Hematopoietic multipotent progenitor cell treated with erythropoietin and hydrocortisone succinate and interleukin-3 and kit ligand, for 4 days (in vitro differentiated cells): ENCODE measurements at regions not wholly inside any gene's neighbourhood (a gene's known extent, or its start where the extent isn't known, plus 50 kb on each side); places are given as distances from the start of the nearest gene placed in this dataset.

Experiments
- DNase-seq: peaks from one replicate; pipeline ENCODE4 v3.0.0-alpha.2; 2015

- no peak for DNase-seq
These were observed 188.4 kb downstream of the DHX35 start for GRCh38 chr20:39150501-39150900.

GRCh38 chr20:39146394-39146793 lies 184.2 kb downstream of the DHX35 start:
- DNase-seq, result no peak

- no peak for DNase-seq
These were observed 183.8 kb downstream of the DHX35 start for GRCh38 chr20:39145921-39146320.

GRCh38 chr20:39144757-39145156 lies 182.6 kb downstream of the DHX35 start:
- DNase-seq, result no peak

GRCh38 chr20:39142407-39143096 lies 180.4 kb downstream of the DHX35 start:
- DNase-seq, result no peak

GRCh38 chr20:39137299-39137698 lies 175.2 kb downstream of the DHX35 start:
- no peak for DNase-seq

- DNase-seq, result no peak
These were observed 174.7 kb downstream of the DHX35 start for GRCh38 chr20:39136798-39137197.

- DNase-seq, result no peak
These were observed 173.9 kb downstream of the DHX35 start for GRCh38 chr20:39135885-39136544.

- DNase-seq, result no peak
These were observed 171.1 kb downstream of the DHX35 start for GRCh38 chr20:39133201-39133600.

- DNase-seq, result no peak
These were observed 170.4 kb downstream of the DHX35 start for GRCh38 chr20:39132511-39132910.

- DNase-seq, result no peak
These were observed 169.9 kb downstream of the DHX35 start for GRCh38 chr20:39132093-39132492.

GRCh38 chr20:39130627-39131026 lies 168.5 kb downstream of the DHX35 start:
- no peak for DNase-seq

GRCh38 chr20:39129523-39129922 lies 167.4 kb downstream of the DHX35 start:
- DNase-seq, result no peak

GRCh38 chr20:39124064-39124463 lies 161.9 kb downstream of the DHX35 start:
- no peak for DNase-seq

- no peak for DNase-seq
These were observed 161.0 kb downstream of the DHX35 start for GRCh38 chr20:39123185-39123557.

- peak; percentile 49 for DNase-seq
These were observed 155.3 kb downstream of the DHX35 start for GRCh38 chr20:39117491-39117890.

GRCh38 chr20:39116020-39116419 lies 153.9 kb downstream of the DHX35 start:
- DNase-seq, result no peak

- DNase-seq, result peak; percentile 69
These were observed 150.1 kb downstream of the DHX35 start for GRCh38 chr20:39112178-39112743.

- DNase-seq, result no peak
These were observed 149.4 kb downstream of the DHX35 start for GRCh38 chr20:39111359-39112177.

- no peak for DNase-seq
These were observed 148.6 kb downstream of the DHX35 start for GRCh38 chr20:39110819-39111136.

GRCh38 chr20:39109933-39110818 lies 148.0 kb downstream of the DHX35 start:
- no peak for DNase-seq

GRCh38 chr20:39108746-39109145 lies 146.6 kb downstream of the DHX35 start:
- DNase-seq, result no peak

- DNase-seq, result no peak
These were observed 145.6 kb downstream of the DHX35 start for GRCh38 chr20:39107741-39108140.
